ENCODE measurements at regions not wholly inside any gene's neighbourhood (a gene's known extent, or its start where the extent isn't known, plus 50 kb on each side); places are given as distances from the start of the nearest gene placed in this dataset.

GRCh38 chr15:77550301-77551251 lies 82.1 kb downstream of the LINGO1 start:
- Histone ChIP-seq H3K9me3 (ENCODE audit: low read length) (no peaks in the 10 kb centered on the region), H3K36me3 (ENCODE audit: insufficient read depth, low read length) (no peaks in the 10 kb centered on the region), H3K4me1 (ENCODE audit: insufficient read depth, low read length) (no peaks in the 10 kb centered on the region), H3K27ac (ENCODE audit: low read depth, low read length) (no peak overlapping the region), H3K4me3 (ENCODE audit: low read length) (no peak overlapping the region), H3K27me3 (ENCODE audit: insufficient read depth, low read length, poor library complexity, severe bottlenecking) (no peaks in the 10 kb centered on the region)
- Mint-ChIP-seq H3K4me1 (no peaks in the 10 kb centered on the region), H3K4me3 (no peak overlapping the region), H3K27ac (peak overlapping the region in 1 of 8 donors; percentile 29), H3K36me3 (no peaks in the 10 kb centered on the region), H3K9me3 (peaks cover 0 to 3% (median 0%) of the 10 kb centered on the region in 5 donors), H3K27me3 (no peaks in the 10 kb centered on the region)
- ChIA-PET POLR2A (no interaction called here), CTCF (interaction anchor here (0.6 kb wide), 1 partner anchor 335 kb away, joined by 3 read pairs; no protein-coding TSS in a partner anchor)
- no peak for DNase-seq

GRCh38 chr15:77549576-77550288 lies 83.0 kb downstream of the LINGO1 start:
- Mint-ChIP-seq H3K4me3 (no peak overlapping the region), H3K27me3 (no peaks in the 10 kb centered on the region), H3K36me3 (no peaks in the 10 kb centered on the region), H3K9me3 (peaks cover 0 to 3% (median 0%) of the 10 kb centered on the region in 5 donors), H3K4me1 (no peaks in the 10 kb centered on the region), H3K27ac (no peak overlapping the region)
- POLR2A ChIA-PET, result no interaction called here
- CTCF ChIA-PET, result interaction anchor here (0.6 kb wide), 1 partner anchor 336 kb away, joined by 3 read pairs; no protein-coding TSS in a partner anchor
- H3K4me3 ChIP-seq (ENCODE audit: low read length), result no peak overlapping the region
- no peaks in the 10 kb centered on the region for H3K36me3 ChIP-seq (ENCODE audit: insufficient read depth, low read length)
- H3K4me1 ChIP-seq (ENCODE audit: insufficient read depth, low read length), result no peaks in the 10 kb centered on the region
- DNase-seq, result no peak
- no peak overlapping the region for H3K27ac ChIP-seq (ENCODE audit: low read depth, low read length)
- no peaks in the 10 kb centered on the region for H3K27me3 ChIP-seq (ENCODE audit: insufficient read depth, low read length, poor library complexity, severe bottlenecking)
- no peaks in the 10 kb centered on the region for H3K9me3 ChIP-seq (ENCODE audit: low read length)

GRCh38 chr15:77548589-77549557 lies 83.8 kb downstream of the LINGO1 start:
- H3K27ac Mint-ChIP-seq, result no peak overlapping the region
- ChIA-PET CTCF (no interaction called here), POLR2A (no interaction called here)
- peak overlapping the region in 1 of 7 donors; percentile 39 for H3K4me3 Mint-ChIP-seq
- Histone ChIP-seq H3K9me3 (ENCODE audit: low read length) (no peaks in the 10 kb centered on the region), H3K4me1 (ENCODE audit: insufficient read depth, low read length) (peaks cover under 1% of the 10 kb centered on the region), H3K4me3 (ENCODE audit: low read length) (no peak overlapping the region), H3K27me3 (ENCODE audit: insufficient read depth, low read length, poor library complexity, severe bottlenecking) (no peaks in the 10 kb centered on the region), H3K36me3 (ENCODE audit: insufficient read depth, low read length) (no peaks in the 10 kb centered on the region), H3K27ac (ENCODE audit: low read depth, low read length) (no peak overlapping the region)
- DNase-seq, result no peak
- H3K9me3 Mint-ChIP-seq, result peaks cover 0 to 3% (median 0%) of the 10 kb centered on the region in 5 donors
- H3K27me3 Mint-ChIP-seq, result no peaks in the 10 kb centered on the region
- no peaks in the 10 kb centered on the region for H3K36me3 Mint-ChIP-seq
- H3K4me1 Mint-ChIP-seq, result peaks cover 0 to 3% (median 0%) of the 10 kb centered on the region in 3 donors

- Histone ChIP-seq H3K36me3 (ENCODE audit: insufficient read depth, low read length) (no peaks in the 10 kb centered on the region), H3K9me3 (ENCODE audit: low read length) (no peaks in the 10 kb centered on the region), H3K27ac (ENCODE audit: low read depth, low read length) (no peak overlapping the region), H3K4me1 (ENCODE audit: insufficient read depth, low read length) (peaks cover 6% of the 10 kb centered on the region), H3K27me3 (ENCODE audit: insufficient read depth, low read length, poor library complexity, severe bottlenecking) (no peaks in the 10 kb centered on the region), H3K4me3 (ENCODE audit: low read length) (no peak overlapping the region)
- no peak for DNase-seq
- POLR2A ChIA-PET, result no interaction called here
- Mint-ChIP-seq H3K27ac (peak overlapping the region in 1 of 8 donors; percentile 3), H3K27me3 (peaks cover 0 to 3% of the 10 kb centered on the region in 2 donors), H3K9me3 (peaks cover 0 to 3% (median 0%) of the 10 kb centered on the region in 5 donors), H3K4me1 (peaks cover 0 to 11% (median 4%) of the 10 kb centered on the region in 3 donors), H3K36me3 (no peaks in the 10 kb centered on the region), H3K4me3 (no peak overlapping the region)
- CTCF ChIA-PET, result no interaction called here
Observed at GRCh38 chr15:77547801-77548588, 84.7 kb downstream of the LINGO1 start.

GRCh38 chr15:77546870-77547269 lies 85.8 kb downstream of the LINGO1 start:
- no peaks in the 10 kb centered on the region for H3K36me3 ChIP-seq (ENCODE audit: insufficient read depth, low read length)
- no peak overlapping the region for H3K27ac ChIP-seq (ENCODE audit: low read depth, low read length)
- Mint-ChIP-seq H3K9me3 (peaks cover 0 to 3% (median 0%) of the 10 kb centered on the region in 5 donors), H3K4me3 (no peak overlapping the region), H3K36me3 (no peaks in the 10 kb centered on the region), H3K27ac (no peak overlapping the region), H3K27me3 (peaks cover 0 to 3% of the 10 kb centered on the region in 2 donors), H3K4me1 (peaks cover 0 to 18% (median 4%) of the 10 kb centered on the region in 3 donors)
- DNase-seq, result no peak
- no peaks in the 10 kb centered on the region for H3K9me3 ChIP-seq (ENCODE audit: low read length)
- no peak overlapping the region for H3K4me3 ChIP-seq (ENCODE audit: low read length)
- ChIA-PET CTCF (interaction anchor here (1.0 kb wide), 1 partner anchor 574 kb away, joined by 3 read pairs; no protein-coding TSS in a partner anchor), POLR2A (no interaction called here)
- H3K27me3 ChIP-seq (ENCODE audit: insufficient read depth, low read length, poor library complexity, severe bottlenecking), result no peaks in the 10 kb centered on the region
- peaks cover 13% of the 10 kb centered on the region for H3K4me1 ChIP-seq (ENCODE audit: insufficient read depth, low read length)

- ChIA-PET CTCF (interaction anchor here (1.0 to 5.3 kb wide), 2 partner anchors 440 to 573 kb away, joined by 3 to 31 read pairs; no protein-coding TSS in a partner anchor), POLR2A (no interaction called here)
- Mint-ChIP-seq H3K27me3 (peaks cover 0 to 3% of the 10 kb centered on the region in 2 donors), H3K36me3 (no peaks in the 10 kb centered on the region), H3K4me3 (no peak overlapping the region), H3K4me1 (peaks cover 0 to 18% (median 4%) of the 10 kb centered on the region in 3 donors), H3K9me3 (peaks cover 0 to 3% (median 0%) of the 10 kb centered on the region in 5 donors), H3K27ac (no peak overlapping the region)
- H3K4me3 ChIP-seq (ENCODE audit: low read length), result no peak overlapping the region
- no peaks in the 10 kb centered on the region for H3K36me3 ChIP-seq (ENCODE audit: insufficient read depth, low read length)
- no peak overlapping the region for H3K27ac ChIP-seq (ENCODE audit: low read depth, low read length)
- DNase-seq, result no peak
- H3K9me3 ChIP-seq (ENCODE audit: low read length), result no peaks in the 10 kb centered on the region
- H3K27me3 ChIP-seq (ENCODE audit: insufficient read depth, low read length, poor library complexity, severe bottlenecking), result no peaks in the 10 kb centered on the region
- peaks cover 13% of the 10 kb centered on the region for H3K4me1 ChIP-seq (ENCODE audit: insufficient read depth, low read length)
Observed at GRCh38 chr15:77546050-77546501, 86.6 kb downstream of the LINGO1 start.

GRCh38 chr15:77545058-77545457 lies 87.7 kb downstream of the LINGO1 start:
- Histone ChIP-seq H3K36me3 (ENCODE audit: insufficient read depth, low read length) (no peaks in the 10 kb centered on the region), H3K27me3 (ENCODE audit: insufficient read depth, low read length, poor library complexity, severe bottlenecking) (no peaks in the 10 kb centered on the region), H3K9me3 (ENCODE audit: low read length) (no peaks in the 10 kb centered on the region), H3K4me3 (ENCODE audit: low read length) (no peak overlapping the region), H3K4me1 (ENCODE audit: insufficient read depth, low read length) (peaks cover 13% of the 10 kb centered on the region), H3K27ac (ENCODE audit: low read depth, low read length) (no peak overlapping the region)
- DNase-seq, result no peak
- POLR2A ChIA-PET, result no interaction called here
- no peak overlapping the region for H3K27ac Mint-ChIP-seq
- H3K4me1 Mint-ChIP-seq, result peaks cover 0 to 18% (median 4%) of the 10 kb centered on the region in 3 donors
- H3K27me3 Mint-ChIP-seq, result peaks cover 0 to 3% of the 10 kb centered on the region in 2 donors
- peaks cover 0 to 3% (median 0%) of the 10 kb centered on the region in 5 donors for H3K9me3 Mint-ChIP-seq
- H3K36me3 Mint-ChIP-seq, result no peaks in the 10 kb centered on the region
- peak overlapping the region in 1 of 7 donors; percentile 54 for H3K4me3 Mint-ChIP-seq
- CTCF ChIA-PET, result interaction anchor here (5.3 kb wide), 1 partner anchor 439 kb away, joined by 31 read pairs; no protein-coding TSS in a partner anchor

Data from CD8-positive, alpha-beta memory T cell (primary cell).